Upper lobe of right lung (tissue), 1 donor: ENCODE measurements at regions not wholly inside any gene's neighbourhood (a gene's known extent, or its start where the extent isn't known, plus 50 kb on each side); places are given as distances from the start of the nearest gene placed in this dataset.
"Not testable (repeated sequence)": the region's sequence is repeated elsewhere in the genome, so short reads cannot be mapped to it uniquely, and the experiment has no call there.

Source experiments
- ATAC-seq: fragments of 200-7000 bp; cut with Tn5 transposase; one replicate; pipeline ENCODE4 v1.9.1; 2020; ENCODE audit warnings: mild to moderate bottlenecking, moderate library complexity
- DNase-seq: peaks from one replicate; pipeline ENCODE4 v3.0.0-alpha.2; 2020
- H3K27ac ChIP-seq: fragments of 200-600 bp; one replicate; pipeline ENCODE4 v1.8.0; 2022
- H3K27me3 ChIP-seq: fragments of 200-600 bp; one replicate; pipeline ENCODE4 v1.8.0; 2022; ENCODE audit warnings: mild to moderate bottlenecking
- H3K36me3 ChIP-seq: fragments of 200-600 bp; one replicate; pipeline ENCODE4 v1.8.0; 2022
- H3K4me1 ChIP-seq: fragments of 200-600 bp; one replicate; pipeline ENCODE4 v1.8.0; 2022
- H3K4me3 ChIP-seq: fragments of 200-600 bp; one replicate; pipeline ENCODE4 v1.8.0; 2022; ENCODE audit warnings: mild to moderate bottlenecking
- H3K9me3 ChIP-seq: fragments of 200-600 bp; one replicate; pipeline ENCODE4 v1.8.0; 2022
- CTCF ChIP-seq: fragments of 200-600 bp; IDR thresholded peaks from one replicate; pipeline ENCODE4 v1.8.0; 2022; ENCODE audit warnings: antibody characterized with exemption
- intact Hi-C: fragments of 100-400 bp; cut with DNase I; formaldehyde crosslinking; loops from one replicate; pipeline ENCODE4 v1.11.0; 2022
- donor health status: DM: no; HTN: yes; CAD: no; lungs with severe emphysema.

DNA sequence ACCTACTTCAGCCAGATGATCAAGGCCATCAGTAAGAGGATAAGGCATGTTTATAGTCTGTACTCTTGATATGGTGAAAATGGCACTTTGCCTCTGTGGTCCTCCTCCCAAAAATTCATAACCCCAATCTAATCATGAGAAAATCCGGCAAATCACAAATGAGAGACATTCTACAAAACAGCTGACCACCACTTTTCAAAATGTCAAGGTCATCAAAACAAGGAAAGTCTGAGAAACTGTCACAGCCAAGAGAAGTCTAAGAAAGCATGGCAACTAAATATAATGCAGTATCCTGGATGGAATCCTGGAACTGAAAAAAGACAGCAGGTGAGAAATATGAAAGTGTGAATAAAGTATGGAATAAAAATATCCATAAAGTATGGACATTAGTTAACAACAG lies 226.6 kb upstream of the INTU start:
- no peaks in the 10 kb centered on the region for H3K4me1 ChIP-seq
- intact Hi-C loops, result no loop called here
- H3K36me3 ChIP-seq, result no peaks in the 10 kb centered on the region
- DNase-seq (no peak), ATAC-seq (no peak)
- no peak for TF ChIP-seq CTCF
- no peaks in the 10 kb centered on the region for H3K9me3 ChIP-seq
- no peak overlapping the region for H3K4me3 ChIP-seq
- H3K27ac ChIP-seq, result no peak overlapping the region
- H3K27me3 ChIP-seq, result no peaks in the 10 kb centered on the region

GRCh38 chr4:127407572-127407971 lies 225.2 kb upstream of the INTU start:
- H3K27me3 ChIP-seq, H3K36me3 ChIP-seq, H3K27ac ChIP-seq, H3K4me3 ChIP-seq, H3K9me3 ChIP-seq, intact Hi-C loops, DNase-seq, H3K4me1 ChIP-seq, ATAC-seq: not testable (repeated sequence)

- Histone ChIP-seq H3K27ac (no peak overlapping the region), H3K4me3 (no peak overlapping the region)
- peak; percentile 37 for ATAC-seq
These were observed 222.6 kb upstream of the INTU start for GRCh38 chr4:127410201-127410600.

GRCh38 chr4:127410644-127411043 lies 222.1 kb upstream of the INTU start:
- Histone ChIP-seq H3K9me3 (no peaks in the 10 kb centered on the region), H3K36me3 (no peaks in the 10 kb centered on the region), H3K4me1 (no peaks in the 10 kb centered on the region), H3K4me3 (no peak overlapping the region), H3K27ac (no peak overlapping the region), H3K27me3 (no peaks in the 10 kb centered on the region)
- TF ChIP-seq CTCF, result no peak
- intact Hi-C loops, result loop anchor here (10.0 kb wide), 1 partner anchor 56 kb away; no protein-coding TSS in a partner anchor
- ATAC-seq, result no peak
- no peak for DNase-seq

More at GRCh38 chr4:127410201-127410600, 222.6 kb upstream of the INTU start:
- Histone ChIP-seq H3K27me3 (no peaks in the 10 kb centered on the region), H3K9me3 (no peaks in the 10 kb centered on the region), H3K4me1 (no peaks in the 10 kb centered on the region), H3K36me3 (no peaks in the 10 kb centered on the region)
- no peak for DNase-seq
- TF ChIP-seq CTCF, result no peak
- intact Hi-C loops, result loop anchor here (10.0 kb wide), 1 partner anchor 55 kb away; no protein-coding TSS in a partner anchor

DNA sequence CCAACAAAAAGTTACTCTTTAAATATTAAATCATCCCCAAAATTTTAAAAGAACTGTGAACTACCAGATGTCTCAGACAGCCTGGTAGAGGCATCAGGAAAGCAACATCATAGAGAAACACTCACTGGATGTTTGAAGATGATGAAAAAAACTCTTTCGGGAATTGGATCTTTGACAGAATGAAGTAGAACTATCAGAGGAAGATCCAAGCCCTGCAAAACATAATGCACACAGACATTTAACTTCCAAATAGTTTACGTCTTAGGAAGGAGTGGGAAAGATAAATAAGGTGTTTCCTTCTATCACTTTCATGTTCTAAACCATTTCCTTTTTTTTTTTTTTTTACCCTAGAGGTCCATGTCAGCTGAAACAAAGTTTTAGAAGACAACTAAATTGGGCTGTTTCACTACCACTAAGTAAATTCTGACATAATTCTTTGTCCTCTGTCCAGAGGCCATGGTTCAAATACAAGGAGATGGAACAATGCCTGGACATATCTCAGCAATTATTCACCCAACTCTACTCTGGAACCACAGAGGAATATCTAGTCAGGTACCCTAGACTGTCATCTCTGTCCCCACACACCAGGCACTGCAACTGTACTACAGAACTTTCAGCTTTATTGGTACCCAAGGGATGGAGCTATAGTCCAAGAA lies 217.7 kb upstream of the INTU start:
- no peak for ATAC-seq
- no peak for DNase-seq
- intact Hi-C loops, result loop anchor here (10.0 kb wide), 1 partner anchor 60 kb away; no protein-coding TSS in a partner anchor

GRCh38 chr4:127416115-127416514 lies 216.6 kb upstream of the INTU start:
- DNase-seq, result no peak
- no peaks in the 10 kb centered on the region for H3K36me3 ChIP-seq
- H3K9me3 ChIP-seq, result no peaks in the 10 kb centered on the region
- H3K4me1 ChIP-seq, result no peaks in the 10 kb centered on the region
- TF ChIP-seq CTCF, result no peak
- no peak for ATAC-seq
- H3K27ac ChIP-seq, result no peak overlapping the region
- no peak overlapping the region for H3K4me3 ChIP-seq
- no peaks in the 10 kb centered on the region for H3K27me3 ChIP-seq
- intact Hi-C loops, result loop anchor here (10.0 kb wide), 1 partner anchor 61 kb away; no protein-coding TSS in a partner anchor

More for the DNA sequence above, 217.7 kb upstream of the INTU start:
- no peak overlapping the region for H3K27ac ChIP-seq
- no peaks in the 10 kb centered on the region for H3K27me3 ChIP-seq
- H3K9me3 ChIP-seq, result no peaks in the 10 kb centered on the region
- no peak overlapping the region for H3K4me3 ChIP-seq
- H3K4me1 ChIP-seq, result no peaks in the 10 kb centered on the region
- TF ChIP-seq CTCF, result no peak
- no peaks in the 10 kb centered on the region for H3K36me3 ChIP-seq
